DMS53 (cell line): ENCODE measurements at regions not wholly inside any gene's neighbourhood (a gene's known extent, or its start where the extent isn't known, plus 50 kb on each side); places are given as distances from the start of the nearest gene placed in this dataset.
"Not testable (repeated sequence)": the region's sequence is repeated elsewhere in the genome, so short reads cannot be mapped to it uniquely, and the experiment has no call there.

Experiments
- DNase-seq: peaks from one replicate; lab custom pipeline; 2025; lab: John Stamatoyannopoulos, UW

DNA sequence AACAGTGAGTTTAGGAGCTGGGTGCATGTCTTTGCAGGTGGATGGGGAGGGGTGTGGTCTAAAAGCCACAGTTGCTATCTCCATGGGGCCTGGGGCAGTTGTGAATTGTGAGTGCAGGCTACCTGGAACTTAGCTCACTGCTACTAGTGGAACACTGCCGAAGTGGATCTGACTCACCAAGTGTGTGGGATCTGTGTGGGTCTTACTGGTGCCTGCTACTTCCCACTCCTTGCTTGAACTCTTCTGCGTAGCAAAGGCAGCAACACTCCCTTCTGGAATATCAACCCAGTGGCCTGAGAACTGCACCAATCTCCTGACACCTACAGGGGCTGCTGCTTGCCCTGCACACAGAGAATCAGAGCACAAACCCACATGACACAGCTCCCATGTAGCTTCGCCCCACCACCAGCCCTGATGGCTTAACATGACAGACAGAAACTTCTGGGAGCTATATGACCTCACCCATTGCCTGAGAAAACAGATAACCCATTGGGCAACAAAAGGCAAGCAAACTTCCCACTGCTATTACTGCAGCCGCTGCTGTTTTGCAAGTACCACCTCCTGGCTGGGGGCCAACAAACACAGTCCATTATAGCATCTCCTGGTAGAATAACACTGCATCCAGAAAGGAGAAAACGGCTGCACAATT lies 455.1 kb upstream of the DDX18 start:
- DNase-seq: no peak

DNA sequence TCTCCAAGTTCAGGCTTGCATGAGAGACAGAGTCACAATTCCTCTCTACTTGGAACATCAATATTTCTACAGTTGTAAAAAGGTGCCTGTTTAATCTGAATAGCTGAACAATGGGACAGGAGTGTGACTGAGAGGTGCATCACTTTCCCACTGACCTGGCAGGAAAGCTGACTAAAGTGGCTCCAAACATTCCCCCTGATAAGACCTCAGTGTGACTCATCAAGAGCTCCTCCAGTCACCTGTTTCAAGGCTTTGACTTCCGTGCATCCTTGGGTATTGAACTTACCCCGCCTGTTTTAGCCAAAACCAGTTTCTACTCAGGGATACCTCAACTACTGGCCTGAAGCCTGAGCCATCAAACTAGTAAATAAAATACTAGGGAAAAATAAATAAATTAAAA lies 453.9 kb upstream of the DDX18 start:
- peak; percentile 33 for DNase-seq

- no peak for DNase-seq
Observed at GRCh38 chr2:117378653-117379052, 435.8 kb upstream of the DDX18 start.

DNA sequence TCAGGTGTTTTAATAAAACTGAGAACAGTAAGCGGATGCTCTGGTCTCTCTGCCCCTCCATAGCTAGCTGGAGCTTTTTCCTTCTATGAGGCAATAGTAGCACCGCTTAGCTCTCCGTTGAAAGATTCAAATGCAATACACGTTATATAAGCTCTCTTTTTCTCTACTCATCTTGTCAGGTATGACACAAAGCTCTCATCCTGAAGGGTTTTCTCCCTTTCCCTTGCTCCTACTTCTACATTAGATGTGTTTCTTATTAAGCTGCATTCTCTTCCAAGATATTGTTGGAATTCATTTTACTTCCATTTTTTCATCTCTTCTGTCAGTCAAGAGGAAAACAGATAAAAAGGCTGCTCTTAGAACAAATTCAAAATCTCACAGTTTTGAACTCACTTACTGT lies 434.6 kb upstream of the DDX18 start:
- DNase-seq: no peak

- not testable (repeated sequence) for DNase-seq
Observed at GRCh38 chr2:117383997-117384396, 430.5 kb upstream of the DDX18 start.

GRCh38 chr2:117396161-117396560 lies 418.3 kb upstream of the DDX18 start:
- DNase-seq: no peak

DNA sequence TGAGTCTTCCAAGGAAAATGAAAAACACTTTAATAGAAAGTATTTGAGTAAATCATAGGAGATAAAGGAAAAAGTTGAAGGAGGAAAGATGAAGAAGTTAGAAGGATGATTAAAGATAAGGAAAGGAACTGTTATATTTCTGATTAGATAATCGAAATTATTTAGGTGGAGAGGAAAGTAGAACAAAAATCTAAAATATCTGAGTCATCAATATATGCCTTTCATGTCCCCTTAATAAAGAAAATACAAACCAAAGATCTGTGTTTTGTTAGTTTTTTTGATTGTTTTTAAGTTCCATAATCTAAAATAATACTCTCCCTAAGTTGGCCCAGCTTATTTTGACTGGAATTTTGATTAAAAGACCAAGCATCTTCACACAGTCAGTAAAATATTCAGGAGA lies 412.9 kb upstream of the DDX18 start:
- no peak for DNase-seq

DNA sequence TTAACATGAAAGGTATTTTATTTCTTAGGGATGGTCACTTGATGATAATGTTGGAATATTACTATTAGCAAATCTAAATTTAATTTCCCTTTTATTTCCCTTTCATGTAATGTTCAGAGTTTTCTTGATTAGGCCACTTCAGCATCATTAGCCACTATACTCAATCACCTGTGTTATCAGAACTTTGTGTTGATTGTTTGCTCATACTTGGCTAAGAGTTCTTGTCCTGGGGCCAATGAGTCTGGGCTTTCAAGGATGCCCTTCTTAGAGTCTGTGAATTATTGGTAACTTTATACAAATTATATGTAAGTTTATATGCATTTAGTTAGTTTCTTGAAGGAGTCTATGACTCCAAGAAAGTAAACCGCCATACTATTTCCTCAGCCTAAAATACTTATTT lies 408.0 kb upstream of the DDX18 start:
- DNase-seq: no peak

DNA sequence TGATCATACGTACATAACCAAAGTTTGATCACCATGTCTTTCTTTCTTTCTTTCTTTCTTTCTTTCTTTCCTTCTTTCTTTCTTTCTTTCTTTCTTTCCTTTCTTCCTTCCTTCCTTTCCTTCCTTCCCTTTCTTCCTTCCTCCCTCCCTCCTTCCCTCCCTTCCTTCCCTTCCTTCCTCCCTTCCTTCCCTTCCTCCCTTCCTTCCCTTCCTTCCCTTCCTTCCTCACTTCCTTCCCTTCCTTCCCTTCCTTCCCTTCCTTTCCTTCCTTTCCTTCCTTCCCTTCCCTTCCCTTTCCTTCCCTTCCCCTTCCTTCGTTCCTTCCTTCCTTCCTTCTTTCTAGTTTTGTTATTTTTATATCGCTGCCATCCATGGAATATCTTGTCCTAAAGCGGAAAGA lies 406.7 kb upstream of the DDX18 start:
- DNase-seq: no peak

GRCh38 chr2:117409443-117409842 lies 405.0 kb upstream of the DDX18 start:
- no peak for DNase-seq

DNA sequence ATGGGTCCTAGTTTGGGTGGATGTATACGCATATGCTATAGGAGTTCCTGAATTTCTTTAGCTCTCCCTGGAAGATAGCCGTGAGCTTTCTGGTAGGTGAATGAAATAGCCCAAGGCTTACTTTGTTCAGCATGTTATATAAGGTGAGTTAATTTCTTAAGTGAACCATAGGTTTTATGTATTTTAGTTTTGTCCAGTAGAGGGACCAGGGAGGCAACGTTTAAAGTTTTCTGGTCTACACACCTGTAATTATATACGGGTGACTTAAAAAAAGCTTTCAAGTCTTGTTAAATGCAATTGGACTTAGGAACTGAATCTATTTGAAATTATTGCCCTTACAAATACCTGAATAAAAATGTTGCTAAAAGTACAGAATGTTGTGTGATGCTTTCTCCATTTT lies 402.5 kb upstream of the DDX18 start:
- peak; percentile 6 for DNase-seq

GRCh38 chr2:117432746-117433145 lies 381.7 kb upstream of the DDX18 start:
- DNase-seq: no peak

GRCh38 chr2:117436697-117437096 lies 377.8 kb upstream of the DDX18 start:
- DNase-seq: no peak

GRCh38 chr2:117470311-117471095 lies 344.0 kb upstream of the DDX18 start:
- peak; percentile 80 for DNase-seq

DNA sequence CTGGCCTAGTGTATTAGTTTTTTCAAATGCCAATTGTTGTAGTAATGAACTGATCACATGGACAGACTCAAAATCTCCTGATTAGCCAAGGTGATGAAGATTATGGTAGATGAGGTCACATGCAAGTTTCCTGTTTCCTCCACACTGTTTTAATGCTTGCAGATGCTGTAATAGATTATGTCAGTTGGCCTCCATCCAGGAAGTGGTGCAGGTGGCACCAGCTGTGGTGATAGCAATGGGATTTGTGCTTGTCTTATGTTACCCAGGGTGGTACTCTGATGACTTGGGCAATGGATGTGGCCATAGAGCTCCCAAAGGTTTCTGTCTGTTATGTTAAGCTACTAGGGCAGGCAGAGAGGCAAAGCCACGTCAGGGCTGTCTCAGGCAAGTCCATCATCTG lies 332.9 kb upstream of the DDX18 start:
- peak; percentile 69 for DNase-seq

DNA sequence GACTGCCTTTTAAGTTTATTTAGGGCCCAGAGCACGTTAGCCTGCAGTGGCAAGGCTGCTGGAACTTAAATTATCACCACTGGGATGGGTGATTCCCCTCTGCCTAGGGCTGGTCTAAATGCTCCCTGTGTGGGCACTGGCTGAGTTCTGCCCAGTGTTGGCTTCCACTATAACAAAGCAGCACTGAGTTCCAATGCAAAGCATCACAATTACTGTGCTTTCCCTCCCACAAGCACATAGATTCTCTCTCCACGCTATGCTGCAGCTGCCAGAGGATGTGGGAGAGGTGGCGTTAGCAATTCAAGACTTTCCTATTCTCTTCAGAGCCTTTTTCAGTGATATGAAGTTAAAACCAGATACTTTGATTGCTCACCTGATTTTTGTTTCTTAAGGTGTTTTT lies 328.9 kb upstream of the DDX18 start:
- no peak for DNase-seq

DNA sequence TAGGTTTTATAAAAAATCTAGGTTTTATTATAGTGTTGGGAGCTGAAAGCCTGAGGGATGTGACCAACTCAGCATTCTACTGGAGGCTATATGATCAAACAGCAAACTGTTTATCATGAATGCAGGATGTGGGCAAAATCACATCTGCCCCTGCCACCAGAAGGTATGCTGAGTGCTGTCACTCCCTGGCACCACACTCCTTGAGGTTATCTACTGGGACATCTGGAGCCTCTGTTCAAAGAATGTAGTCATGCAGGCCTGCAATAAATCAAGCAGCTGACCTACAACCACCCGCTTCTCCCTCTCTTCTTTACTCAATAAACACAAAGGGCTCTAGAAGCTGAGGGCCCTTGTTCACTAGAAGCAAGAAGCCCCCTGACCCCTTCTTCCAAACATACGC lies 328.4 kb upstream of the DDX18 start:
- no peak for DNase-seq

- DNase-seq: no peak
Observed at GRCh38 chr2:117492209-117492851, 322.2 kb upstream of the DDX18 start.

DNA sequence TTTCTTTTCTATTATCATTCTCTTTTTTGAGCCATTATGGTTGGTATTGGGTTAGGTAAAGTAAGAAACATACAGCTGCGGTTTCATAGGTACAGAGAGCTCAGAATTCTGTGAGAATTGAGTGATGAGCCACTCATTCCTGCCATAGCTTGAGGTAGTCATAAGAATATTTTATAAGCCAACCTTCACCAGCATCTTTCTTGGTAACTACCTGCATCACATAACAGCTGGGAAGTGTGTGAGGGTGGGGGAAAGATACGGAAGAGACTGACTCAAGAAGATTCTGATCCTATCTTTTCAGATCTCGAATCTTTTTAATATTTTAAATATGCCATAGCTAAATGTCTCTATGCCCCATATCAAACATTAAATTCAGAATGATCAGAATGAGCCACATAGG lies 313.8 kb upstream of the DDX18 start:
- DNase-seq: no peak

GRCh38 chr2:117502121-117502520 lies 312.4 kb upstream of the DDX18 start:
- DNase-seq: no peak

DNA sequence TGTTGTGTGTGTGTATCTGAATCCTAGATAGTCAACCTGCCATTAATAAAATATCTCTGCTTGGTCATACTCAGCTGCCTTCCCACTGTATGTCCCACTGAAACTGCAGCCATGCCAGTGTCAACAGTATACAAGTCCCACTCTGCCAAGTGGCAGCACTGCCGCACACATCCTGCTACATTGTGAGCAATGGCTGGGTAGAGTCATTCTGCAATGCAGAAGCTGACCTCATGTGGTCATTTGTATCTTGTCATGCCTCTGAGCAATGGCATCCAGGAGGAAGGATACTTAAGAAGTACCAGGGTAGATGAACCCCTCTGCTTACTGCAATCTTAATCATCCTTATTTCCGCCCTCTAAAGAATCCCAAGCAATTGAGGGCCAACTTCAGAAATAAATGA lies 302.2 kb upstream of the DDX18 start:
- peak; percentile 13 for DNase-seq

GRCh38 chr2:117514371-117514770 lies 300.1 kb upstream of the DDX18 start:
- no peak for DNase-seq

GRCh38 chr2:117519238-117519637 lies 295.3 kb upstream of the DDX18 start:
- DNase-seq: no peak
